Thymus (tissue), 11 donors: ENCODE measurements at regions not wholly inside any gene's neighbourhood (a gene's known extent, or its start where the extent isn't known, plus 50 kb on each side); places are given as distances from the start of the nearest gene placed in this dataset.

Experiments
- DNase-seq, 9 donors: peaks; one replicate each; pipeline ENCODE4 v3.0.0-alpha.2; 2013; ENCODE audit warnings: low spot score in 9 of 9, low read depth in 6 of 9, missing footprints in 1 of 9
- H3K27ac ChIP-seq, 2 donors: one replicate each; pipeline ENCODE4 v1.5.1; 2013; ENCODE audit warnings: control low read depth in 1 of 2, low read depth in 1 of 2, low read length in 1 of 2, mild to moderate bottlenecking in 1 of 2, moderate library complexity in 1 of 2
- H3K27me3 ChIP-seq, 2 donors: one replicate each; pipeline ENCODE4 v1.5.1; 2013; ENCODE audit warnings: low read length in 1 of 2; ENCODE audit not compliant: control insufficient read depth in 2 of 2, insufficient read depth in 1 of 2
- H3K36me3 ChIP-seq, 2 donors: one replicate each; pipeline ENCODE4 v1.5.1; 2013; ENCODE audit warnings: low read length in 1 of 2, mild to moderate bottlenecking in 1 of 2, moderate library complexity in 1 of 2; ENCODE audit not compliant: control insufficient read depth in 2 of 2, insufficient read depth in 2 of 2
- H3K4me1 ChIP-seq, 2 donors: one replicate each; pipeline ENCODE4 v1.5.1; 2013; ENCODE audit warnings: low read length in 2 of 2; ENCODE audit not compliant: control insufficient read depth in 2 of 2, insufficient read depth in 2 of 2
- H3K4me3 ChIP-seq, 2 donors: one replicate each; pipeline ENCODE4 v1.5.1; 2013; ENCODE audit warnings: low read length in 2 of 2, control low read depth in 1 of 2, mild to moderate bottlenecking in 1 of 2
- H3K9me3 ChIP-seq, 2 donors: one replicate each; pipeline ENCODE4 v1.5.1; 2013; ENCODE audit warnings: low read length in 1 of 2, mild to moderate bottlenecking in 1 of 2; ENCODE audit not compliant: control insufficient read depth in 2 of 2, insufficient read depth in 1 of 2
- WGBS: extraction: QIAGEN DNeasy Blood & Tissue Kit; methylation state at CpG from one replicate; pipeline ENCODE4 v1.1.7; 2013; 5-methylcytosine and 5-hydroxymethylcytosine counted together
- donor health status: healthy.

GRCh38 chr6:14964556-14965270, 281.2 kb upstream of the JARID2 start:
- Histone ChIP-seq H3K9me3 (peaks cover 0 to 3% of the 10 kb centered on the region in 2 donors), H3K36me3 (no peaks in the 10 kb centered on the region), H3K4me1 (no peaks in the 10 kb centered on the region), H3K27me3 (no peaks in the 10 kb centered on the region), H3K4me3 (no peak overlapping the region), H3K27ac (no peak overlapping the region)
- 89% methylated on average over 11 of the region's 11 CpGs for WGBS
- DNase-seq: no peak

GRCh38 chr6:14965424-14966075, 280.3 kb upstream of the JARID2 start:
- H3K4me3 ChIP-seq: no peak overlapping the region
- DNase-seq: no peak
- H3K4me1 ChIP-seq: no peaks in the 10 kb centered on the region
- WGBS: 85% methylated on average over 10 of the region's 10 CpGs
- peaks cover 0 to 3% of the 10 kb centered on the region in 2 donors for H3K9me3 ChIP-seq
- H3K36me3 ChIP-seq: no peaks in the 10 kb centered on the region
- H3K27me3 ChIP-seq: no peaks in the 10 kb centered on the region
- no peak overlapping the region for H3K27ac ChIP-seq

GRCh38 chr6:14966096-14966905, 279.6 kb upstream of the JARID2 start:
- no peak for DNase-seq
- Histone ChIP-seq H3K27me3 (no peaks in the 10 kb centered on the region), H3K36me3 (no peaks in the 10 kb centered on the region), H3K4me3 (no peak overlapping the region), H3K9me3 (peaks cover 0 to 3% of the 10 kb centered on the region in 2 donors), H3K4me1 (no peaks in the 10 kb centered on the region), H3K27ac (no peak overlapping the region)
- WGBS: 97% methylated on average over 8 of the region's 8 CpGs

- DNase-seq: no peak
- H3K36me3 ChIP-seq: no peaks in the 10 kb centered on the region
- H3K4me3 ChIP-seq: no peak overlapping the region
- 97% methylated on average over 5 of the region's 5 CpGs for WGBS
- no peaks in the 10 kb centered on the region for H3K4me1 ChIP-seq
- H3K27ac ChIP-seq: no peak overlapping the region
- H3K9me3 ChIP-seq: peaks cover 0 to 3% of the 10 kb centered on the region in 2 donors
- H3K27me3 ChIP-seq: no peaks in the 10 kb centered on the region
Measured at GRCh38 chr6:14966906-14967711, 278.8 kb upstream of the JARID2 start.

GRCh38 chr6:14968056-14968637, 277.7 kb upstream of the JARID2 start:
- Histone ChIP-seq H3K4me3 (no peak overlapping the region), H3K4me1 (no peaks in the 10 kb centered on the region), H3K27me3 (no peaks in the 10 kb centered on the region), H3K9me3 (peaks cover 0 to 3% of the 10 kb centered on the region in 2 donors), H3K27ac (no peak overlapping the region), H3K36me3 (no peaks in the 10 kb centered on the region)
- 99% methylated on average over 2 of the region's 2 CpGs for WGBS
- no peak for DNase-seq

- DNase-seq: no peak
- peaks cover 0 to 3% of the 10 kb centered on the region in 2 donors for H3K9me3 ChIP-seq
- no peak overlapping the region for H3K4me3 ChIP-seq
Measured at GRCh38 chr6:14969126-14969525, 276.7 kb upstream of the JARID2 start.

GRCh38 chr6:14972379-14973067, 273.3 kb upstream of the JARID2 start:
- Histone ChIP-seq H3K36me3 (no peaks in the 10 kb centered on the region), H3K9me3 (peaks cover 0 to 3% of the 10 kb centered on the region in 2 donors), H3K27ac (no peak overlapping the region), H3K4me3 (no peak overlapping the region), H3K27me3 (no peaks in the 10 kb centered on the region), H3K4me1 (no peaks in the 10 kb centered on the region)
- no peak for DNase-seq
- WGBS: 96% methylated on average over 4 of the region's 4 CpGs

More at GRCh38 chr6:14969126-14969525, 276.7 kb upstream of the JARID2 start:
- no peaks in the 10 kb centered on the region for H3K4me1 ChIP-seq
- no peak overlapping the region for H3K27ac ChIP-seq
- no peaks in the 10 kb centered on the region for H3K27me3 ChIP-seq
- H3K36me3 ChIP-seq: no peaks in the 10 kb centered on the region

- H3K36me3 ChIP-seq: no peaks in the 10 kb centered on the region
- no peaks in the 10 kb centered on the region for H3K4me1 ChIP-seq
- H3K27ac ChIP-seq: no peak overlapping the region
- no peaks in the 10 kb centered on the region for H3K27me3 ChIP-seq
- no peak overlapping the region for H3K4me3 ChIP-seq
- WGBS: 92% methylated on average over 1 of the region's 1 CpG
- no peak for DNase-seq
- H3K9me3 ChIP-seq: no peaks in the 10 kb centered on the region
Measured at GRCh38 chr6:14974372-14974771, 271.5 kb upstream of the JARID2 start.
